NT2/D1 (cell line): ENCODE measurements at regions not wholly inside any gene's neighbourhood (a gene's known extent, or its start where the extent isn't known, plus 50 kb on each side); places are given as distances from the start of the nearest gene placed in this dataset.

Experiments used
- DNase-seq: peaks from one replicate; pipeline ENCODE4 v3.0.0-alpha.2; 2011; ENCODE audit warnings: low read depth, low spot score
- H3K27me3 ChIP-seq: 2 replicates; pipeline ENCODE4 v1.6.0; 2011; ENCODE audit warnings: mild to moderate bottlenecking; ENCODE audit not compliant: insufficient read length, insufficient read depth
- H3K36me3 ChIP-seq: 2 replicates; pipeline ENCODE4 v1.6.1; 2011; ENCODE audit warnings: mild to moderate bottlenecking, low read length, mixed read lengths; ENCODE audit not compliant: insufficient read depth, insufficient read length
- H3K4me1 ChIP-seq: 2 replicates; pipeline ENCODE4 v1.5.1; 2011; ENCODE audit not compliant: insufficient read depth, insufficient read length
- H3K4me3 ChIP-seq: 2 replicates; pipeline ENCODE4 v1.5.1; 2011; ENCODE audit warnings: low read depth; ENCODE audit not compliant: insufficient read length
- H3K9ac ChIP-seq: 2 replicates; pipeline ENCODE4 v1.6.0; 2011; ENCODE audit warnings: low read depth; ENCODE audit not compliant: insufficient read length
- H3K9me3 ChIP-seq: 2 replicates; pipeline ENCODE4 v1.5.1; 2011; ENCODE audit warnings: mild to moderate bottlenecking, low read length; ENCODE audit not compliant: insufficient read depth
- SUZ12 ChIP-seq: IDR thresholded peaks from 2 replicates; pipeline ENCODE4 v1.6.1; 2011; ENCODE audit not compliant: insufficient read length, insufficient read depth; ENCODE audit errors: extremely low read depth
- YY1 ChIP-seq: IDR thresholded peaks from 2 replicates; pipeline ENCODE4 v1.6.1; 2011; ENCODE audit not compliant: insufficient read length, insufficient read depth
- ZNF274 ChIP-seq: IDR thresholded peaks from 2 replicates; pipeline ENCODE4 v1.6.1; 2011; ENCODE audit warnings: mild to moderate bottlenecking, low read depth, low read length

DNA sequence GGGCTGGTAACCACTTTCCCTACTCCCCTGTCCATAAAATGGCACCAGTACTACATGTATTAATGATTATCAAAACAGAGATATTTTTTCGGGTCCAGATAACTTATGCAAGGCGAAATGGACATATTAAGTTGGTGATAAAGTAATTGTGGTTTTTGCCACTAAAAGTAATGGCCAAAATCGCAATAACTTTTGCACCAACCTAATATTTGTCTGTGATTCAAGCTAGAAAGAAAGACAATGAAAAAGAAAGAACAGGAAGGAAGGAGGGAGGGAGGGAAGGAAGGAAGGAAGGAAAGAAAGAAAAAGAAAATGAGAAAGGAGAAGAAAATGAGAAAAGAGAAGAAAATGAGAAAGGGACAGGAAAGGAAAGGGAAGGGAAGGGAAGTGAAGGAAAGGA is 922.9 kb downstream of the TBC1D32 start:
- H3K36me3 ChIP-seq, result no peaks in the 10 kb centered on the region
- no peaks in the 10 kb centered on the region for H3K9me3 ChIP-seq
- no peaks in the 10 kb centered on the region for H3K27me3 ChIP-seq
- H3K9ac ChIP-seq, result no peak overlapping the region
- no peaks in the 10 kb centered on the region for H3K4me1 ChIP-seq
- no peak for DNase-seq
- TF ChIP-seq YY1, result no peak
- no peak for TF ChIP-seq SUZ12
- no peak for TF ChIP-seq ZNF274
- H3K4me3 ChIP-seq, result no peak overlapping the region

DNA sequence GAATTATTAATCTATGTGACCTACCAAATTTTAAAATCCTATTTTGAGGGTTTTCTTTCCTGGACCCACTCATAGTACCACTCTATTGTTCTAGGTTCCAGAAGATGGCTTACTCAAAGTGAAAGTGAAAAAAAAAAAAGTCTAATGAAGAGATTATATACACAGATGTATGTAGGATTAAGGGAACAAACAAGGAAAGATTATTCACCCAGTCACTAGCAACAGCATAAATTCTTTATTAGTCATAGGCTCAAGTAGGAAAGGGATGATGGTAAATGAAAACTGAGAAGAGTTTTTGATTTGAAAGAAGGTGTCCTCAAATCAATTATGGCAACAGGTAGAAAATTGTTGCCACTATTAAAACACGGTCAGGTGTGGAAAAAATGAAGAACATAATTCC is 923.7 kb downstream of the TBC1D32 start:
- Histone ChIP-seq H3K9me3 (no peaks in the 10 kb centered on the region), H3K9ac (no peak overlapping the region), H3K36me3 (no peaks in the 10 kb centered on the region), H3K27me3 (no peaks in the 10 kb centered on the region), H3K4me1 (no peaks in the 10 kb centered on the region), H3K4me3 (no peak overlapping the region)
- no peak for DNase-seq
- TF ChIP-seq ZNF274 (no peak), YY1 (no peak), SUZ12 (no peak)

- no peak overlapping the region for H3K4me3 ChIP-seq
- DNase-seq, result no peak
- no peak overlapping the region for H3K9ac ChIP-seq
- TF ChIP-seq ZNF274, result no peak
- no peak for TF ChIP-seq SUZ12
- no peak for TF ChIP-seq YY1
- no peaks in the 10 kb centered on the region for H3K4me1 ChIP-seq
- H3K36me3 ChIP-seq, result no peaks in the 10 kb centered on the region
- H3K27me3 ChIP-seq, result no peaks in the 10 kb centered on the region
- no peaks in the 10 kb centered on the region for H3K9me3 ChIP-seq
Observed at GRCh38 chr6:120407696-120408095, 926.6 kb downstream of the TBC1D32 start.

- H3K36me3 ChIP-seq, result no peaks in the 10 kb centered on the region
- H3K27me3 ChIP-seq, result no peaks in the 10 kb centered on the region
- TF ChIP-seq ZNF274 (no peak), YY1 (no peak), SUZ12 (no peak)
- no peaks in the 10 kb centered on the region for H3K9me3 ChIP-seq
- H3K4me3 ChIP-seq, result no peak overlapping the region
- DNase-seq, result peak; percentile 38
- no peak overlapping the region for H3K9ac ChIP-seq
- H3K4me1 ChIP-seq, result no peaks in the 10 kb centered on the region
Observed at GRCh38 chr6:120405947-120406346, 928.3 kb downstream of the TBC1D32 start.

- Histone ChIP-seq H3K9ac (no peak overlapping the region), H3K4me3 (no peak overlapping the region), H3K27me3 (no peaks in the 10 kb centered on the region), H3K4me1 (no peaks in the 10 kb centered on the region), H3K9me3 (no peaks in the 10 kb centered on the region), H3K36me3 (no peaks in the 10 kb centered on the region)
- TF ChIP-seq SUZ12 (no peak), YY1 (no peak), ZNF274 (no peak)
- DNase-seq, result no peak
Observed at GRCh38 chr6:120395784-120396183, 938.5 kb downstream of the TBC1D32 start.

GRCh38 chr6:120395330-120395729 is 939.0 kb downstream of the TBC1D32 start:
- no peaks in the 10 kb centered on the region for H3K4me1 ChIP-seq
- no peak overlapping the region for H3K9ac ChIP-seq
- TF ChIP-seq SUZ12 (no peak), ZNF274 (no peak), YY1 (no peak)
- no peaks in the 10 kb centered on the region for H3K36me3 ChIP-seq
- no peaks in the 10 kb centered on the region for H3K9me3 ChIP-seq
- no peak overlapping the region for H3K4me3 ChIP-seq
- no peak for DNase-seq
- no peaks in the 10 kb centered on the region for H3K27me3 ChIP-seq

- DNase-seq, result no peak
- no peaks in the 10 kb centered on the region for H3K9me3 ChIP-seq
- H3K9ac ChIP-seq, result no peak overlapping the region
- H3K4me1 ChIP-seq, result no peaks in the 10 kb centered on the region
- no peaks in the 10 kb centered on the region for H3K36me3 ChIP-seq
- no peaks in the 10 kb centered on the region for H3K27me3 ChIP-seq
- no peak overlapping the region for H3K4me3 ChIP-seq
- TF ChIP-seq YY1, result no peak
Observed at GRCh38 chr6:120392941-120393340, 941.3 kb downstream of the TBC1D32 start.

DNA sequence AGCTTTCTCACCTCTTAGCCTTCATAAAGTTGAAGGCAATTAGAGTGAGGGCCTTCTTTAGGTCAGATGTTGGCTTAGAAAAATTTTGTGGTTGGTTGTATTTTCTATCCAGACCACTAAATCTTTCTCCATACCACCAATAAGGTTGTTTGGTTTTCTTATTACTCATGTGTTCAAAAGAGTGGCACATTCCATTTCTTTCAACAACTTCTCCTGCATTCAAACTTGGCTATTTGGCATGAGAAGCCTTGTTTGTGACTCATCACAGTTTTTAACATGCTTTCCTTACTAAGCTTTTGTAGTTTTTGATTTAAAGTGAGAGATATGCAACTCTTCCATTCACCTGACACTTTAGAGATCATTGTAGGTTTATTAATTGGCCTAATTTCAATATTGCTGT is 949.6 kb downstream of the TBC1D32 start:
- Histone ChIP-seq H3K4me3 (no peak overlapping the region), H3K9ac (no peak overlapping the region), H3K9me3 (no peaks in the 10 kb centered on the region), H3K36me3 (no peaks in the 10 kb centered on the region), H3K27me3 (no peaks in the 10 kb centered on the region), H3K4me1 (no peaks in the 10 kb centered on the region)
- TF ChIP-seq SUZ12 (no peak), YY1 (no peak), ZNF274 (no peak)
- no peak for DNase-seq
